HG03442 (cell line): ENCODE measurements at regions not wholly inside any gene's neighbourhood (a gene's known extent, or its start where the extent isn't known, plus 50 kb on each side); places are given as distances from the start of the nearest gene placed in this dataset.

Source experiments
- ATAC-seq: cut with Tn5 transposase; IDR thresholded peaks from one replicate; pipeline ENCODE4 v1.9.1; 2021; ENCODE audit warnings: mild to moderate bottlenecking, moderate library complexity; ENCODE audit not compliant: unreplicated experiment

GRCh38 chr1:228867108-228867950 lies 132.1 kb downstream of the RHOU start:
- ATAC-seq, result no peak

GRCh38 chr1:228867951-228868730 lies 132.9 kb downstream of the RHOU start:
- ATAC-seq, result no peak

- ATAC-seq, result no peak
Observed at GRCh38 chr1:228868731-228869024, 133.4 kb downstream of the RHOU start.

GRCh38 chr1:228869312-228869824 lies 134.1 kb downstream of the RHOU start:
- ATAC-seq, result no peak

- no peak for ATAC-seq
Observed at GRCh38 chr1:228870041-228870713, 134.9 kb downstream of the RHOU start.

- ATAC-seq, result no peak
Observed at GRCh38 chr1:228871314-228872061, 136.2 kb downstream of the RHOU start.

- no peak for ATAC-seq
Observed at GRCh38 chr1:228872080-228872479, 136.8 kb downstream of the RHOU start.

GRCh38 chr1:228873709-228874108 lies 138.4 kb downstream of the RHOU start:
- ATAC-seq, result no peak

GRCh38 chr1:228875741-228876140 lies 140.5 kb downstream of the RHOU start:
- ATAC-seq, result no peak

GRCh38 chr1:228876187-228876586 lies 140.9 kb downstream of the RHOU start:
- no peak for ATAC-seq

GRCh38 chr1:228879164-228879563 lies 143.9 kb downstream of the RHOU start:
- no peak for ATAC-seq

- no peak for ATAC-seq
Observed at GRCh38 chr1:228882041-228882770, 146.9 kb downstream of the RHOU start.

- ATAC-seq, result no peak
Observed at GRCh38 chr1:228882771-228883450, 147.6 kb downstream of the RHOU start.

- no peak for ATAC-seq
Observed at GRCh38 chr1:228883535-228883934, 148.3 kb downstream of the RHOU start.

- no peak for ATAC-seq
Observed at GRCh38 chr1:228884196-228884595, 148.9 kb downstream of the RHOU start.

GRCh38 chr1:228884615-228885566 lies 149.6 kb downstream of the RHOU start:
- ATAC-seq, result no peak

GRCh38 chr1:228885845-228886244 lies 150.6 kb downstream of the RHOU start:
- no peak for ATAC-seq

GRCh38 chr1:228887101-228887500 lies 151.8 kb downstream of the RHOU start:
- no peak for ATAC-seq
